Astrocyte of the cerebellum (primary cell): ENCODE measurements at regions not wholly inside any gene's neighbourhood (a gene's known extent, or its start where the extent isn't known, plus 50 kb on each side); places are given as distances from the start of the nearest gene placed in this dataset.
"Not testable (repeated sequence)": the region's sequence is repeated elsewhere in the genome, so short reads cannot be mapped to it uniquely, and the experiment has no call there.

Experiments used
- DNase-seq: peaks from one replicate; pipeline ENCODE4 v3.0.0-alpha.2; 2011; ENCODE audit warnings: low read depth
- H3K4me3 ChIP-seq: 2 replicates; pipeline ENCODE4 v1.5.1; 2011; ENCODE audit warnings: mild to moderate bottlenecking, low read depth, low read length, moderate library complexity
- CTCF ChIP-seq: IDR thresholded peaks from 2 replicates; pipeline ENCODE4 v1.5.1; 2012; ENCODE audit warnings: low read length, low read depth, moderate library complexity, mild to moderate bottlenecking; ENCODE audit errors: missing control alignments
- in situ Hi-C: cut with HindIII; loops from 2 replicates; pipeline ENCODE4 v1.10.0; 2017; ENCODE audit warnings: low sequenced_read_pairs

GRCh38 chrX:109036624-109037023, 300.3 kb upstream of the IRS4 start:
- no peak for DNase-seq
- no peak for TF ChIP-seq CTCF
- no peak overlapping the region for H3K4me3 ChIP-seq
- in situ Hi-C loops = no loop called here

GRCh38 chrX:108993909-108994308, 257.5 kb upstream of the IRS4 start:
- in situ Hi-C loops = no loop called here

GRCh38 chrX:108972899-108973298, 236.5 kb upstream of the IRS4 start:
- H3K4me3 ChIP-seq, DNase-seq, in situ Hi-C loops: not testable (repeated sequence)

More at GRCh38 chrX:108993909-108994308, 257.5 kb upstream of the IRS4 start:
- TF ChIP-seq CTCF = no peak
- no peak for DNase-seq
- no peak overlapping the region for H3K4me3 ChIP-seq

GRCh38 chrX:108947205-108947604, 210.8 kb upstream of the IRS4 start:
- no peak overlapping the region for H3K4me3 ChIP-seq
- DNase-seq = no peak
- no peak for TF ChIP-seq CTCF
- in situ Hi-C loops = no loop called here

- no peak for DNase-seq
- in situ Hi-C loops = no loop called here
- no peak for TF ChIP-seq CTCF
- H3K4me3 ChIP-seq = no peak overlapping the region
These were observed 210.2 kb upstream of the IRS4 start for GRCh38 chrX:108946531-108946930.

- in situ Hi-C loops = no loop called here
- TF ChIP-seq CTCF = no peak
- H3K4me3 ChIP-seq = no peak overlapping the region
- no peak for DNase-seq
These were observed 209.6 kb upstream of the IRS4 start for GRCh38 chrX:108945883-108946523.

GRCh38 chrX:108914791-108915190, 178.4 kb upstream of the IRS4 start:
- in situ Hi-C loops = no loop called here
- H3K4me3 ChIP-seq = no peak overlapping the region
- TF ChIP-seq CTCF = no peak
- DNase-seq = no peak

- in situ Hi-C loops, H3K4me3 ChIP-seq, DNase-seq: not testable (repeated sequence)
These were observed 167.5 kb upstream of the IRS4 start for GRCh38 chrX:108903831-108904230.
